ENCODE measurements at regions not wholly inside any gene's neighbourhood (a gene's known extent, or its start where the extent isn't known, plus 50 kb on each side); places are given as distances from the start of the nearest gene placed in this dataset.
"Not testable (repeated sequence)": the region's sequence is repeated elsewhere in the genome, so short reads cannot be mapped to it uniquely, and the experiment has no call there.

DNA sequence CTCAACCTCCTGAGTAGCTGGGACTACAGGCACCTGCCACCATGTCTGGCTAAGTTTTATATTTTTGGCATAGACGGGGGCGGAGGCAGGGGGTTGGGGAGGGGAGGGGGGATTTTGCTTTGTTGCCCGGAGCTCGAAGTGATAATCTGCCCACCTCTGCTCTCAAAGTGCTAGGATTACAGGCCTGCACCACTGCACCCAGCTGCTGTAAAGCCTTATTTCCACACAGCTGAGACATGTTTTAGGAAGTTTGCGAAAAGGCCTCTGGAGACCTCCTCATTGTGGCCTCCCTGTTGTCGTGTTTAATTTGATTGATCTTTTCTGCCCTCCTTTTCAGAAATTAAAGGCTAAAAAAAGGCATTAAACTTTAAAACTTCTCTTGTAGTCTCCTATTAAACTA lies 96.2 kb upstream of the VKORC1L1 start:
- TF ChIP-seq, protein P1, sequence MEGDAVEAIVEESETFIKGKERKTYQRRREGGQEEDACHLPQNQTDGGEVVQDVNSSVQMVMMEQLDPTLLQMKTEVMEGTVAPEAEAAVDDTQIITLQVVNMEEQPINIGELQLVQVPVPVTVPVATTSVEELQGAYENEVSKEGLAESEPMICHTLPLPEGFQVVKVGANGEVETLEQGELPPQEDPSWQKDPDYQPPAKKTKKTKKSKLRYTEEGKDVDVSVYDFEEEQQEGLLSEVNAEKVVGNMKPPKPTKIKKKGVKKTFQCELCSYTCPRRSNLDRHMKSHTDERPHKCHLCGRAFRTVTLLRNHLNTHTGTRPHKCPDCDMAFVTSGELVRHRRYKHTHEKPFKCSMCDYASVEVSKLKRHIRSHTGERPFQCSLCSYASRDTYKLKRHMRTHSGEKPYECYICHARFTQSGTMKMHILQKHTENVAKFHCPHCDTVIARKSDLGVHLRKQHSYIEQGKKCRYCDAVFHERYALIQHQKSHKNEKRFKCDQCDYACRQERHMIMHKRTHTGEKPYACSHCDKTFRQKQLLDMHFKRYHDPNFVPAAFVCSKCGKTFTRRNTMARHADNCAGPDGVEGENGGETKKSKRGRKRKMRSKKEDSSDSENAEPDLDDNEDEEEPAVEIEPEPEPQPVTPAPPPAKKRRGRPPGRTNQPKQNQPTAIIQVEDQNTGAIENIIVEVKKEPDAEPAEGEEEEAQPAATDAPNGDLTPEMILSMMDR (conservative IDR thresholded peaks at IDR 0.05; ENCODE audit: low read depth, low read length), result not testable (repeated sequence)
- not testable (repeated sequence) for TF ChIP-seq EZH2 (IDR thresholded peaks at IDR 0.05; ENCODE audit: low read length, unreplicated experiment)
